B cell (primary cell): ENCODE measurements at regions not wholly inside any gene's neighbourhood (a gene's known extent, or its start where the extent isn't known, plus 50 kb on each side); places are given as distances from the start of the nearest gene placed in this dataset.

Experiments used
- CTCF ChIP-seq: fragments of 200-600 bp; IDR thresholded peaks from one replicate; pipeline ENCODE4 v1.8.0; 2022; ENCODE audit warnings: antibody characterized with exemption, mild to moderate bottlenecking
- EZH2 ChIP-seq: IDR thresholded peaks from 2 replicates; pipeline ENCODE4 v1.6.1; 2012; ENCODE audit warnings: borderline replicate concordance, low read depth, mild to moderate bottlenecking, moderate library complexity, low read length; ENCODE audit not compliant: insufficient read depth, poor library complexity, severe bottlenecking

DNA sequence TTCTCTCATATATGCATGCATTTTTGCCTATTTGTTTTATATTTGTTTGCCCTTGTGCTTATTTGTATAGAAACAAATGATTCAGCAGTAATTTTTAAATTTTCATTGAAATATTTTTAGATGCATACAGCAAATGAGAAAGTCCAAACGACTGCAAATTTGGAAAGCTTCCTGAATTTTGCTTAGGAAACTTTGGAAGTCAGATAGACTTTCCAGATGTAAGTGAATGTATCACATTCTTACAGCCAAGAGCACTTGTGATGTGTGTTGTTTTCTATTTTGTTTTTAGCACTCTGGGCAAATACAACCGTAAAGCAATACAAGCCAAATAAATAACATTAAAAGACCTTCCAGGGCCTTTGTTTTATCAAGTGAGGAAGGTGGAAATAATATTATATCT is 680.8 kb upstream of the CDH8 start:
- TF ChIP-seq CTCF = no peak
- no peak for TF ChIP-seq EZH2
